SK-N-SH (cell line): ENCODE measurements at regions not wholly inside any gene's neighbourhood (a gene's known extent, or its start where the extent isn't known, plus 50 kb on each side); places are given as distances from the start of the nearest gene placed in this dataset.

Experiments
- CTCF ChIA-PET: fragments of 300-600, 350-600 bp; formaldehyde crosslinking; extraction: SDS; loops from one replicate; lab custom pipeline; 2021; lab: Yijun Ruan, JAX
- POLR2A ChIA-PET: fragments of 350-600 bp; sonication (Branson Sonifier 250); formaldehyde crosslinking; extraction: SDS; loops from one replicate; lab custom pipeline; 2020; ENCODE audit warnings: antibody characterized with exemption, inconsistent platforms; lab: Yijun Ruan, JAX
- DNase-seq: peaks from one replicate; pipeline ENCODE4 v3.0.0; 2012
- H2AFZ ChIP-seq: fragments of 200-600 bp; sonication (generic); 2 replicates; pipeline ENCODE4 v1.8.1; 2016; ENCODE audit warnings: antibody characterized with exemption, mild to moderate bottlenecking, low read depth
- H3F3A ChIP-seq: fragments of 200-600 bp; sonication (generic); replicated peaks from 2 replicates; pipeline ENCODE3; 2016; ENCODE audit warnings: antibody characterized with exemption, mild to moderate bottlenecking; ENCODE audit not compliant: insufficient read depth
- H3K27ac ChIP-seq, 2 experiments: fragments of 200-500 bp in 1 of 2; fragments of 200-600 bp in 1 of 2; sonication (Bioruptor generic) in 1 of 2; sonication (generic), shearing (Covaris generic) in 1 of 2; 2 replicates each; pipeline versions ENCODE4 v1.5.1 to v1.6.1; 2014 to 2016; ENCODE audit warnings: low read depth in 2 of 2, inconsistent platforms in 1 of 2, low read length in 1 of 2, mild to moderate bottlenecking in 1 of 2, mixed read lengths in 1 of 2
- H3K27me3 ChIP-seq: fragments of 200-600 bp; sonication (generic), shearing (Covaris generic); 2 replicates; pipeline ENCODE4 v1.6.1; 2016; ENCODE audit warnings: mixed run types; ENCODE audit not compliant: insufficient read depth
- H3K36me3 ChIP-seq, 2 experiments: fragments of 200-500 bp in 1 of 2; fragments of 200-600 bp in 1 of 2; sonication (Bioruptor generic) in 1 of 2; sonication (generic) in 1 of 2; replicated peaks in 1 of 2; 2 replicates each; pipeline versions ENCODE3 to v1.5.1; 2014 to 2016; ENCODE audit warnings: low read length in 1 of 2, mild to moderate bottlenecking in 1 of 2; ENCODE audit not compliant: insufficient read depth in 2 of 2, control insufficient read depth in 1 of 2
- H3K4me1 ChIP-seq, 2 experiments: fragments of 200-500 bp in 1 of 2; fragments of 200-600 bp in 1 of 2; sonication (Bioruptor generic) in 1 of 2; sonication (generic), shearing (Covaris generic) in 1 of 2; 2 replicates each; pipeline versions ENCODE4 v1.5.1 to v1.6.1; 2014 to 2016; ENCODE audit warnings: low read depth in 1 of 2, low read length in 1 of 2, mixed run types in 1 of 2; ENCODE audit not compliant: insufficient read depth in 2 of 2, control insufficient read depth in 1 of 2
- H3K4me2 ChIP-seq: fragments of 200-600 bp; sonication (generic), shearing (Covaris generic); 2 replicates; pipeline ENCODE4 v1.6.1; 2017; ENCODE audit warnings: mixed run types
- H3K4me3 ChIP-seq, 2 experiments: fragments of 200-500 bp in 1 of 2; fragments of 200-600 bp in 1 of 2; sonication (Bioruptor generic) in 1 of 2; sonication (generic), shearing (Covaris generic) in 1 of 2; 2 replicates each; pipeline versions ENCODE4 v1.5.1 to v1.8.1; 2014 to 2016; ENCODE audit warnings: low read depth in 2 of 2, inconsistent platforms in 1 of 2, low read length in 1 of 2, mild to moderate bottlenecking in 1 of 2, mixed read lengths in 1 of 2, moderate library complexity in 1 of 2
- H3K79me2 ChIP-seq: fragments of 200-600 bp; sonication (generic); 2 replicates; pipeline ENCODE4 v1.8.1; 2017; ENCODE audit warnings: mild to moderate bottlenecking; ENCODE audit not compliant: insufficient read depth
- H3K9ac ChIP-seq: fragments of 200-600 bp; sonication (generic); 2 replicates; pipeline ENCODE4 v1.6.1; 2017; ENCODE audit warnings: mixed run types
- H3K9me2 ChIP-seq: fragments of 200-600 bp; sonication (generic); 2 replicates; pipeline ENCODE4 v1.6.1; 2017; ENCODE audit warnings: mixed run types
- H3K9me3 ChIP-seq: fragments of 200-600 bp; sonication (generic); 2 replicates; pipeline ENCODE4 v1.6.1; 2017; ENCODE audit warnings: mixed run types, mild to moderate bottlenecking, moderate library complexity
- H4K20me1 ChIP-seq: fragments of 200-600 bp; sonication (generic); 2 replicates; pipeline ENCODE4 v1.6.1; 2017; ENCODE audit warnings: mild to moderate bottlenecking, mixed run types; ENCODE audit not compliant: insufficient read depth
- FOSL2 ChIP-seq: IDR thresholded peaks from 2 replicates; pipeline ENCODE4 v1.4.0; 2012; ENCODE audit warnings: low read depth, mild to moderate bottlenecking, moderate library complexity, borderline replicate concordance
- FOXM1 ChIP-seq: IDR thresholded peaks from 2 replicates; pipeline ENCODE4 v1.4.0; 2012; ENCODE audit warnings: low read depth, mild to moderate bottlenecking
- JUND ChIP-seq: IDR thresholded peaks from 2 replicates; pipeline ENCODE4 v1.4.0; 2012
- MAX ChIP-seq: IDR thresholded peaks from 2 replicates; pipeline ENCODE4 v1.4.0; 2012; ENCODE audit warnings: low read depth
- MEF2A ChIP-seq: IDR thresholded peaks from 2 replicates; pipeline ENCODE4 v1.4.0; 2012; ENCODE audit warnings: low read depth, borderline replicate concordance
- RAD21 ChIP-seq: IDR thresholded peaks from 2 replicates; pipeline ENCODE4 v1.6.1; 2012; ENCODE audit warnings: mild to moderate bottlenecking, low read length
- RCOR1 ChIP-seq: fragments of 150-350 bp; IDR thresholded peaks from 2 replicates; pipeline ENCODE4 v1.6.1; 2017; ENCODE audit warnings: antibody characterized with exemption, low read length
- RXRA ChIP-seq: IDR thresholded peaks from 2 replicates; pipeline ENCODE4 v1.4.0; 2012; ENCODE audit warnings: low read depth, mild to moderate bottlenecking, borderline replicate concordance
- SIN3A ChIP-seq: IDR thresholded peaks from 2 replicates; pipeline ENCODE4 v1.6.1; 2012; ENCODE audit warnings: low read depth, mild to moderate bottlenecking, low read length, moderate library complexity, borderline replicate concordance
- SMC3 ChIP-seq: IDR thresholded peaks from 2 replicates; pipeline ENCODE4 v1.6.1; 2012; ENCODE audit warnings: low read depth, low read length, improper control_type of control experiment
- TAF1 ChIP-seq: IDR thresholded peaks from 2 replicates; pipeline ENCODE4 v1.6.1; 2012; ENCODE audit warnings: low read depth, mild to moderate bottlenecking, low read length, moderate library complexity, borderline replicate concordance
- TCF12 ChIP-seq: IDR thresholded peaks from 2 replicates; pipeline ENCODE4 v1.4.0; 2012
- USF1 ChIP-seq: IDR thresholded peaks from 2 replicates; pipeline ENCODE4 v1.4.0; 2012; ENCODE audit warnings: low read depth, borderline replicate concordance
- ZBTB33 ChIP-seq: IDR thresholded peaks from 2 replicates; pipeline ENCODE4 v1.4.0; 2012; ENCODE audit warnings: low read depth, borderline replicate concordance
- WGBS: methylation state at CpG from one replicate; pipeline ENCODE4 v1.1.6; 2017; ENCODE audit warnings: low lambda C conversion rate; 5-methylcytosine and 5-hydroxymethylcytosine counted together

- TF ChIP-seq ZBTB33 (no peak), TAF1 (no peak), SIN3A (no peak)
These were observed 86.9 kb upstream of the BMP2K start (continued) for GRCh38 chr4:78689261-78689660.

GRCh38 chr4:78689700-78690323, 86.3 kb upstream of the BMP2K start:
- WGBS, result 89% methylated on average over 11 of the region's 11 CpGs
- no peak for DNase-seq
- ChIA-PET CTCF (interaction anchor here (0.7 to 1.1 kb wide), 2 partner anchors 22 to 77 kb away, joined by 3 read pairs; no protein-coding TSS in a partner anchor), POLR2A (no interaction called here)
- Histone ChIP-seq H3K4me2 (no peak overlapping the region), H3K4me1 (peaks cover 0 to 15% of the 10 kb centered on the region in 2 experiments; a peak in 2 of 4 replicates), H3K36me3 (no peaks in the 10 kb centered on the region), H3K9me2 (no peaks in the 10 kb centered on the region), H2AFZ (no peak overlapping the region), H3K9me3 (no peaks in the 10 kb centered on the region), H3K79me2 (no peaks in the 10 kb centered on the region), H3K4me3 (no peak overlapping the region), H3K27ac (no peak overlapping the region), H3F3A (peaks cover 4% of the 10 kb centered on the region), H4K20me1 (no peaks in the 10 kb centered on the region), H3K27me3 (no peaks in the 10 kb centered on the region), H3K9ac (no peak overlapping the region)
- TF ChIP-seq RAD21, result no peak
- TF ChIP-seq TCF12, result no peak
- TF ChIP-seq FOXM1, result no peak
- TF ChIP-seq SMC3, result no peak
- no peak for TF ChIP-seq MEF2A
- no peak for TF ChIP-seq JUND
- no peak for TF ChIP-seq FOSL2
- no peak for TF ChIP-seq RCOR1
- no peak for TF ChIP-seq MAX
- TF ChIP-seq USF1, result no peak
- TF ChIP-seq RXRA, result no peak
